ENCODE measurements at regions not wholly inside any gene's neighbourhood (a gene's known extent, or its start where the extent isn't known, plus 50 kb on each side); places are given as distances from the start of the nearest gene placed in this dataset.

DNA sequence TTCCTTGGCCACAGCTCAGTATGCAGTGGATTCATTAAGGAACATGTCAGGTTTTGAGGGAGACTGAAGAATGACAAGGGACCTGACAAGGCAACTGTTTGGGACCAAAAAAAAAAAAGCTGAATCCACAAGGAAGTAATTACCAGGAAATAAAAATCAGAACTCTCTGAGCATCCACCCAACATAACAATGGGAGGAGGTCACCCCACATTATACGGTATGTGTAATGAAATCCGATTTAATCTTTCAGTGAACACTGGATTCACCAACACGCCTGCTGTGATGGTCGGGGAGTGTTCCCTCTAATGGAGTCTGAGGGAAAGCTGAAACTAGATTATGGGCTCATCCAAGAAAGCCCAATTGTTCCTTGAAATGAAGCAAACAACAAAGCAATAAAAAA is 329.3 kb downstream of the ETAA1 start:
- Mint-ChIP-seq H3K27me3 (peaks cover 3% of the 10 kb centered on the region), H3K27ac (no peak overlapping the region), H3K4me1 (no peaks in the 10 kb centered on the region), H3K4me3 (no peak overlapping the region), H3K9me3 (no peaks in the 10 kb centered on the region), H3K36me3 (ENCODE audit: low read depth) (no peaks in the 10 kb centered on the region)
- no peak for ATAC-seq (replicated peaks)

DNA sequence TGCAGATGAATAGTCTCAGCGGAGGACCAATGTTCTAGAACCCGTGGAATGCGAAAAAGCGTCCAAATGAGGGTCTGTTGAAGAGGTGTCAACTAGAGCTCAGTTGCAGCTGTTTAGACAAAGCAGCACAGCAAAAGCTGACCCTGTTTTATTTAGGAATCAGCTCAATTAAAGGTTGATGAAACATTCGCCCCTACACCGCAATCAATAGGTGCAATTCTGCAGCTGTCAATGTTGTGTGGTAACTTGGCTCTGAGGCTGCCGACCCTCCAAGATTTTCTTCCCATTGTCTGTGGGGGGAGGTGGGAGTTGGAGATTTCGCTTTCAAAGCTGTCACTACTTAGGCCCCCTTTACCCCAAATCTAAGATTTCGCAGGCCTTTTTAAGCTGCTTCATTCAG is 330.0 kb downstream of the ETAA1 start:
- Mint-ChIP-seq H3K27me3 (peaks cover 3% of the 10 kb centered on the region), H3K4me1 (no peaks in the 10 kb centered on the region), H3K27ac (no peak overlapping the region), H3K36me3 (ENCODE audit: low read depth) (no peaks in the 10 kb centered on the region), H3K4me3 (no peak overlapping the region), H3K9me3 (no peaks in the 10 kb centered on the region)
- no peak for ATAC-seq (replicated peaks)

DNA sequence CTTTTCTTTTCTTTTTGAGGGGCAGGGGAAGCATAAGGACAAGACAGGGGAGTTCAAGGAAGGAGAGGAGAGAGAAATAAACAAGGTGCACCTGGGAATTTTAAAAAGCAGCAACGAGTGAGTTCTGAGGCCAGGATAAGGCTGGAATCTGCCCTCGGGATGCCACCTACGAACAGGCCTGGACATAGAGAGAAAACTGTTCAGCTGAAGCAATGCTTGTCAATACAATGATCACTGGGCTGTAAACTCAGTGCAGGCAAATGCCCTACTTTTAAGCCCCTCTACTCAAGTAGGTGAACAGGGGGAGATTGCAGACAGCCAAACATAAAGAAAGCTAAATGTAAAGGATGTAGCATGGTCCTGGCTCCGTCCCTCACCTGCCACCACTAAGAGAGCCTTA is 330.5 kb downstream of the ETAA1 start:
- no peak overlapping the region for H3K4me3 Mint-ChIP-seq
- H3K27ac Mint-ChIP-seq = no peak overlapping the region
- H3K36me3 Mint-ChIP-seq (ENCODE audit: low read depth) = no peaks in the 10 kb centered on the region
- H3K27me3 Mint-ChIP-seq = peaks cover 3% of the 10 kb centered on the region
- no peak for ATAC-seq (replicated peaks)
- H3K9me3 Mint-ChIP-seq = no peaks in the 10 kb centered on the region
- H3K4me1 Mint-ChIP-seq = no peaks in the 10 kb centered on the region

DNA sequence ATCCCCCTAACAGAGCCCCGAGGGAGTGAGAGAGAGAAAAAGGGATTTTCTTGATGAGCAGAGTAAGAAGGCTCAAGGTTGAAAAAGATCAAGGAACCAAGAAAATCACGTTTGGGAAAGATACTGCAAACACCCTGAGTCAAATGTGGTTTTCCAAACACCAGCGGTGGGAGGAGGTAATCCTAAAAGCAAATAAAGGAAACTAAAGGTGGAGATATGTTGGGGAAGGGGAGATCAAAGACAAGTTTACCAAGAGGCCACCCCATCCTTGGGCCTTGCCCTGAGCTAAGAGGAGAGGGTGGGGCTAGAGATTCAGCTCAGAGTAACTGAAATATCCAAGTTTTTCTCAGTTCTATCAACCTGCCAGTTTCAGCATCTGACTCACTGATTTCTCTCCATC is 332.3 kb downstream of the ETAA1 start:
- Mint-ChIP-seq H3K27ac (no peak overlapping the region), H3K27me3 (peaks cover 3% of the 10 kb centered on the region), H3K36me3 (ENCODE audit: low read depth) (no peaks in the 10 kb centered on the region), H3K4me3 (no peak overlapping the region), H3K9me3 (no peaks in the 10 kb centered on the region), H3K4me1 (no peaks in the 10 kb centered on the region)
- no peak for ATAC-seq (replicated peaks)

DNA sequence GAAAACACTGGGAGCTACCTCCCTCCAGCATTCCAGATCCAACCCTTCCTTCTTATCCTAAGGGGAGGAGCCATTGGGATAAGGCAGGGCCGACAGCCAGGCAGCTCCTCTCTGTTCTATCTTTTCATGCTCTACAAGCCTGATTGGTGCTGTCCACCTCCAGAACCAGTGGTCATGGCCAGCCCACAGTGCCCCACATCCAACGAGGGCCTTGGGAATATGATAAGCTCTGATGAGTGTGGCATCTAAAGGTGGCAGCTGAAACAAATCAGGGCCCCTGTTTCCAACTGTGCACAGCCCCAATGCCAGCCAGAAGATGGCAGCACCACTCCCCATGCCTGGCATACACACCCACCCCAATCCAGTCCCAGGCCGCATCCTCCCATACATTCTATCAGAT is 329.3 kb downstream of the C1D start:
- no peak overlapping the region for H3K4me3 Mint-ChIP-seq
- no peaks in the 10 kb centered on the region for H3K36me3 Mint-ChIP-seq (ENCODE audit: low read depth)
- no peaks in the 10 kb centered on the region for H3K4me1 Mint-ChIP-seq
- no peaks in the 10 kb centered on the region for H3K27me3 Mint-ChIP-seq
- H3K9me3 Mint-ChIP-seq = peaks cover 9% of the 10 kb centered on the region
- H3K27ac Mint-ChIP-seq = no peak overlapping the region
- no peak for ATAC-seq (replicated peaks)

DNA sequence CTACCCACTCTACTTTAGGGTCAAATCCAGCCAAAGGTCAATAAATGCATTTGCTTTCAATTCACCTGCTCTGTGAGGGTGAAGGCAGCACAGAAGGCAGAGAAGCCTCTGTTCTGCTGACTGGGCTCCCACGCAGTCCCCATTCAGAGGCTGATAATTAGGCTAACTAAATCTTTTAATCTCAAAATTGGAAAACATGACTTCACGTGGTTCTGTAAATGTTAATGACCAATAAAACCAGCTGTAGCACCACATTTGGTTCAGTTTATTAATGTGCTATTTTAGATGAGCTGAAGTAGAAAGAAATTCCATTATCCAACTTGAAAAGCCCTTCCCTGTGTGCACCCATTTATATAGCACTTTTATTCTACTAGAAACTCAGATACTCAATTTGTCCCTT is 310.6 kb downstream of the C1D start:
- no peak overlapping the region for H3K27ac Mint-ChIP-seq
- H3K36me3 Mint-ChIP-seq (ENCODE audit: low read depth) = no peaks in the 10 kb centered on the region
- H3K9me3 Mint-ChIP-seq = no peaks in the 10 kb centered on the region
- ATAC-seq (replicated peaks) = no peak
- no peak overlapping the region for H3K4me3 Mint-ChIP-seq
- peaks cover 22% of the 10 kb centered on the region for H3K27me3 Mint-ChIP-seq
- H3K4me1 Mint-ChIP-seq = no peaks in the 10 kb centered on the region

DNA sequence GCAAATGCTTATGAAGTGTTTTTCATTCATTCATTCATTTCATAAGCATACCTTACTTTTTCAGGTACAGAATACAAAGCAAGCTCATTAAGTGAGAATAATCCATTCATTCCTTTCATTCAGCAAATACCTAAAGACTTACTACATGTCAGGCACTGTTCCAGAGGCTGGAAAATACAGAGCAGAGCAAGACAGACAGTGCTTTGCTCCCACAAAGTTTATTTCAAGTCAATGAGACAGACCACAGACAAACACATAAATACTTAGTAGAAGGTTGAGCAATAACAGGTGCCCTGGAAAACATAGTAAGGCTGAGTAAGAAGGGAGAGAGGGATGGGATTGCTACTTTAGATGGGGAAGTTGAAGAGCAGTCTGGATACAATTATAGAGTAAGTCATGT is 309.8 kb downstream of the C1D start:
- H3K36me3 Mint-ChIP-seq (ENCODE audit: low read depth) = no peaks in the 10 kb centered on the region
- H3K4me1 Mint-ChIP-seq = no peaks in the 10 kb centered on the region
- no peaks in the 10 kb centered on the region for H3K9me3 Mint-ChIP-seq
- H3K27ac Mint-ChIP-seq = no peak overlapping the region
- no peak overlapping the region for H3K4me3 Mint-ChIP-seq
- no peak for ATAC-seq (replicated peaks)
- H3K27me3 Mint-ChIP-seq = peaks cover 18% of the 10 kb centered on the region

DNA sequence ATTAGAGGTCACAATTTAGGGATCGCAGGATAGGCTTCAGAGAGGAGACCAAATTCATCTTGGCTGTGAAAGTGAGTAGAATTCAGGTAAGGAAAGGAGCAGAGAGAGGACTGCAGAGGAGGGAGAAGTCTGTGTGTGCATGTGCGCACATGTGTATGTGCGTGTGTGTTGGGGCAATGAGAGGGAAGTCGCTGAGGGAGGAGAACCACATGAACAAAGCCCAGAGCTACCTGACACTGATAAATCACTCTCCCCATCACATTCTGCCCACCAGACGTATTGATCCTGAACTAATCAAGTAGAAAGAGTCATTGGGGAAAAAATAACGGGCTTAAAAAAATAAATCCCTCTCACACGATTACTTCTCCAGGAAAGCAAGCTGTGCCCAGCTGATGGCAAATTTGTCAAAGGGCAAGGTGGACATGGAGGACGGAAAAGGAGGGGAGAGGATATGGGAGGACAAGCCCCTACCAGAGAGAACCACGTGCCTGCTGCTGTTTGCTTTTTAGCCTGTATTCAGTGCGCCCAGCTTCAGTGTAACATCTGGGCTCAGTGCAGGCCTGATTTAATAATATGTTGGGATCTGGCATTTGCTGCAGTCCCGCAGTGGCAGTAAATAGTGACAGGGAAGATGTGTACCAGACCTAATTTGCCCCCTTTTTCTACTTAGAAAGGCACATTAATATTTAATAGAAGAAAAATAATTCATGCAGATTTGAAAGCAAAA is 307.5 kb downstream of the C1D start:
- no peaks in the 10 kb centered on the region for H3K9me3 Mint-ChIP-seq
- no peak overlapping the region for H3K27ac Mint-ChIP-seq
- no peaks in the 10 kb centered on the region for H3K4me1 Mint-ChIP-seq
- H3K4me3 Mint-ChIP-seq = no peak overlapping the region
- ATAC-seq (replicated peaks) = no peak
- H3K27me3 Mint-ChIP-seq = peaks cover 15% of the 10 kb centered on the region
- H3K36me3 Mint-ChIP-seq (ENCODE audit: low read depth) = no peaks in the 10 kb centered on the region

DNA sequence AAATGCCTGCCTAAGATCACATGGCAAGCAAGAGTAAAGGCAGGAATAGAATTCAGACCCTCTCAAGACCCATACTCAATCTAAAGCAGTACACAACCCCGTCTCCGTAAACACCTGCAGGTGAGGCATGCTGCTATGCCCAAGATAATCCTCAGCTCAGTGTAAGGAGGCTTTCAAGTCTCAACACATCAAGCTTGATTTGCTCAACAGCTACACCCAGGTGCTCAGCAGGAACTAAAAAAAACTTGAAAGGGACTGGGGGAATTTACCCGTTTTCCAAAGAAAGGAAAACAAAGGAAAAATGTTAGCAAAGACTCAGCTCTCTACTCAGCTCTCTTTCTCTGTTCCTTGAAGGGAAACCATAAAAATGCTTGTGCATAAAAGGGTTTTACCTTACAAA is 301.8 kb downstream of the C1D start:
- H3K9me3 Mint-ChIP-seq = no peaks in the 10 kb centered on the region
- no peaks in the 10 kb centered on the region for H3K36me3 Mint-ChIP-seq (ENCODE audit: low read depth)
- no peak overlapping the region for H3K4me3 Mint-ChIP-seq
- no peak overlapping the region for H3K27ac Mint-ChIP-seq
- H3K27me3 Mint-ChIP-seq = peaks cover 7% of the 10 kb centered on the region
- no peak for ATAC-seq (replicated peaks)
- H3K4me1 Mint-ChIP-seq = no peaks in the 10 kb centered on the region

DNA sequence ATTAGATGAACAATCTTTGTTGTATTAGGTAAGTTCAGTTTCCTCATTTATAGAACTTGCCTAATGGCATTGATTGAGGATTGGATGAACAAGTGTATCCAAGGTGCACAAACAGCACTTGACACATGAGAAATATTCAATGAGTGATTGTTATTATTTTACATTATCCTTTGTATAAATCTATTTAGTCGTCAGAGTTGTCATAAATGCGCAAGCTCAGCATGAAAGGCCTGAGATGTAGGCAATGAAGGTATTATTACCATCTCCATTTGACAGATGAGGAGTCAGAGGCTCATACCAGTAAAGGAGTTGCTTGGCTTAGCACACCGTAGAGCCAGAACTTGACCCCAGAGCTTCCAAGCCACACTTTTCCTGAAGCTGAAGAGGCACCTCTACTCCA is 291.4 kb downstream of the C1D start:
- Mint-ChIP-seq H3K9me3 (no peaks in the 10 kb centered on the region), H3K36me3 (ENCODE audit: low read depth) (no peaks in the 10 kb centered on the region), H3K27ac (no peak overlapping the region), H3K27me3 (peaks cover 21% of the 10 kb centered on the region), H3K4me3 (no peak overlapping the region), H3K4me1 (no peaks in the 10 kb centered on the region)
- no peak for ATAC-seq (replicated peaks)

DNA sequence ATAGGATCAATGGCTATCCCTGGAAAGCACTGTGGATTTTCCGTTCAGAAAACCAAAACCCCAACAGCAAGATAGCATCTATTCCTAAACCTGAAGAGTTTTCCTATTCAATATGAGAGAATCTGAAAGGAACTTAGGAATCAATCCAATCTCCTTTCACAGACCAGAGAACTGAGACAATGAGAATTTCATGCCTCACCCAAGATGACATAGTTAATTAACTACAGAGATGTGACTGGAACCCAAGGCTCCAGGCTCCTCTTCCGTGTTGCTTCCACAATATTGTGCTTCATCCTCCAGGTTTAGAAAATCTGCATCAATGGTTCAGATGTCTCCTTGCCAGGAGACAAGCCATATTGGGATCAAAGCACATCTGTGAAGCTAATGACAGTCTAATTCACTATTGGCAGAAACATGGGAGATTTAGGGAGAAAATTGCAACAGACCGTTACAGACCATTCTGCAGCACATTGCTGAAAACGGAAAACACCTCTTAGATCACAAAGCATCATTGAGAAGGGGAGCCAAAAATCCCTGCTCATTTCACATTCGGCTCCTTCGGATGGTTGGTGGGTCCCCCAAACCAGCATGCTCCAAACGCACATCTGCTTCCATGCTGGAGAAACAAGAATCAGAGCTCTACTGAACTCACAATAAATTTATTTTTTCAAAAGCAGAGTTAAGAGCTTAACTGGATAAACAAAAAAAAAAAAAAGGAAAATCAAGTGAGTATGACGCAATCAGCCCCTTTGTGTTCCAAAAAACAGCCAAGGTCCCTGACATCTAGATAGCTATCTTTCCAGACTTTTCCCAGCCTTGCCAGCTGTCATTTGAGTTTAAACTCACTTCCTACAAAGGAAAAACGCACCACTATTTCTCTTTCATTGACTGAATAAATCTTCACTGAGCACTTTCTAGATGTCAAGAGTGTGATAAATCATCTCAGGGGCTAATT is 290.3 kb downstream of the C1D start:
- Mint-ChIP-seq H3K27me3 (peaks cover 24% of the 10 kb centered on the region), H3K36me3 (ENCODE audit: low read depth) (no peaks in the 10 kb centered on the region), H3K27ac (no peak overlapping the region), H3K9me3 (no peaks in the 10 kb centered on the region), H3K4me1 (no peaks in the 10 kb centered on the region), H3K4me3 (no peak overlapping the region)
- ATAC-seq (replicated peaks) = no peak

DNA sequence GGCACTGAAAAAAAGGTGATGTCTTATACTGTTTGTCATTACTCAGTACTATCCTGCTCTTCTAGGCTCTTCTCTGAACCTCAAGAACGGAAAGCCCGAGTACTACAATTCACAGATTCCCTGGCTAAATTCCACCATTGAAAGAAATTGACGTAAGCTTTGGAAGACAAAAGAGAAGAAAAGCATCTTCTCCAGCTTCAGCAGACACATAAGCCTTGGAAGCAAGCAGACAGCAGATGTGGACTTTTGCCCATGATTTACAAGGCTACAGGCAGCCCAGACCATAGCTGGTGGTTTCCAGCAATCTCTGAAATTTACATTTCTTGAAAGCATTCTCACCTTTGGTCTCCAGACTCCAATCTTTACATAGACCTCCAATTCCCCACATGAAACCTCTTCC is 289.0 kb downstream of the C1D start:
- no peak for ATAC-seq (replicated peaks)
- H3K36me3 Mint-ChIP-seq (ENCODE audit: low read depth) = no peaks in the 10 kb centered on the region
- H3K27me3 Mint-ChIP-seq = peaks cover 23% of the 10 kb centered on the region
- H3K4me3 Mint-ChIP-seq = no peak overlapping the region
- H3K27ac Mint-ChIP-seq = no peak overlapping the region
- no peaks in the 10 kb centered on the region for H3K9me3 Mint-ChIP-seq
- H3K4me1 Mint-ChIP-seq = no peaks in the 10 kb centered on the region

DNA sequence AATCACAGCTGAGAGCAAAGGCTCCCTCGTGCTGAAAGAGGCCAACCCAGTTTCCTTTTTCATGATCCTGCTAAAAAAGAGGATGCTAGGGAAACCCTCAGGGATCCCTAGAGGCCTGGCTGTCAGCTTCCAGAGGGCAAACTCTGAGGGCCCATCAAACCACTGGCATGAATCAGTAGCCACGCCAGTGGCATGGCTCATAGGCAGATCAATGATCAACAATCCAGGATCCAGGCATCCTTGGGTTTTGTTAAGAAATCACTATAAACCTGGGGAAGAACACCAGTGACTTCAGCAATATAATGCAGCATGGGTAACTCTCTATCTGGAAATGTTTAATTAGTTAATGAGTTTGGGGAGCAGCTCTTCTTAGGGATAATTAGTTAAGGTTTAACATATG is 286.5 kb downstream of the C1D start:
- H3K36me3 Mint-ChIP-seq (ENCODE audit: low read depth) = no peaks in the 10 kb centered on the region
- H3K27me3 Mint-ChIP-seq = peaks cover 27% of the 10 kb centered on the region
- H3K9me3 Mint-ChIP-seq = no peaks in the 10 kb centered on the region
- H3K4me1 Mint-ChIP-seq = no peaks in the 10 kb centered on the region
- ATAC-seq (replicated peaks) = no peak
- no peak overlapping the region for H3K4me3 Mint-ChIP-seq
- no peak overlapping the region for H3K27ac Mint-ChIP-seq

DNA sequence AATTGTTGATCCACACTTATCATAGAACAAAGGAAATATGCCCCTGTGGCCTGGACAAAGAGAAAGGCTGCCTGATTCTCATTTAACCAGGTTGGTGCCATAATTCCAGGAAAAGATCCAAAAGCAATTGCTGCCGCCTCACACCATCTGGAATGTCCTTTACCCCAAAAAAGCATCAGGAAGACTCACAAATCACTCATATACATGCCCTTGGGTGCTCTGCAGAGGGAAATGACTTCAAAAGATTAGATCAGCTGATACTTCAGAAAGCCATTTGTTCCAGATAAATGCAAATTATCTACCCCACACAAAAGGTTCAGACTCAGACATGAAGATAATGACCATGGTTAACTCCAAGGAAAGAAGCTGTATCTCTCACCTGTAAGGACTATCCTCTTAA is 285.8 kb downstream of the C1D start:
- Mint-ChIP-seq H3K27ac (no peak overlapping the region), H3K27me3 (peaks cover 25% of the 10 kb centered on the region), H3K4me1 (no peaks in the 10 kb centered on the region), H3K4me3 (no peak overlapping the region), H3K36me3 (ENCODE audit: low read depth) (no peaks in the 10 kb centered on the region), H3K9me3 (no peaks in the 10 kb centered on the region)
- no peak for ATAC-seq (replicated peaks)

DNA sequence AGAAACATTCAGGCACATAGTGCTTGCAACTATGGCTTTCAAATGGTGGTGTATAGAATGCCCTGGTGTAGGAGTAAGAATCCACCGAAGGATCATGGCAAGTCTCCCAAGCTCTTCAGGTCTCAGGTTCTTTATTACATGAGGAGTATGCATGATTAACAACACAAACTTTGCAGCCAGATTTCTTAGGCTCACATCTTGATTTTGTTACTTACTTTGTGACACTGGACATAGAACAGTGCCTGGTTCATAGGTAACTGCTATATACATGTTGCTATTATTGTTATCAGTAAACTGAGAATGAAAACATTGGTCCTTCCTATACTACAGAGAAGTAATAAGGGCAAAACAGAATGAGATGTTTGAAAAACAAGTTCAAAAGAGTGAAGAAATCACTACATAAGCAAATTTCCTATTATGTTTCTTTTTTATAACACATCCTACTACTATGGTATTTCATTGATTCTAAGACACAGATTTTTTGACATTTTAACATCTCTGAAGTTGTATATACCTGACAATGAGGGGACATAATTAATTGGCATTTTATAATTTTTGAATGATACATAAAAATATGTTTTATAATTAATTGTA is 284.9 kb downstream of the C1D start:
- Mint-ChIP-seq H3K9me3 (no peaks in the 10 kb centered on the region), H3K4me3 (no peak overlapping the region), H3K27me3 (peaks cover 19% of the 10 kb centered on the region), H3K4me1 (no peaks in the 10 kb centered on the region), H3K27ac (no peak overlapping the region), H3K36me3 (ENCODE audit: low read depth) (no peaks in the 10 kb centered on the region)
- ATAC-seq (replicated peaks) = no peak

Measured in activated T-helper 17 cell treated with anti-CD3 and anti-CD28 coated beads, Interleukin-2, amount 50 U/mL, for 72 hours (primary cell).